SU-DHL-6 (cell line): ENCODE measurements at regions not wholly inside any gene's neighbourhood (a gene's known extent, or its start where the extent isn't known, plus 50 kb on each side); places are given as distances from the start of the nearest gene placed in this dataset.

Experiments used
- H2AFZ ChIP-seq: fragments of 200-600 bp; sonication (generic); 2 replicates; pipeline ENCODE4 v1.6.1; 2014; ENCODE audit warnings: low read depth, mild to moderate bottlenecking, moderate library complexity, mixed read lengths, antibody characterized with exemption, low read length; ENCODE audit not compliant: severe bottlenecking
- H3F3A ChIP-seq: fragments of 200-600 bp; shearing (Covaris generic); 2 replicates; pipeline ENCODE4 v1.6.0; 2016; ENCODE audit warnings: antibody characterized with exemption, mild to moderate bottlenecking; ENCODE audit not compliant: insufficient read depth
- H3K27ac ChIP-seq: fragments of 200-600 bp; sonication (generic); 2 replicates; pipeline ENCODE4 v1.5.1; 2016; ENCODE audit warnings: low read depth, mild to moderate bottlenecking, low read length, moderate library complexity, mixed read lengths
- H3K27me3 ChIP-seq: fragments of 200-600 bp; sonication (generic), shearing (Covaris generic); 2 replicates; pipeline ENCODE4 v1.6.0; 2014; ENCODE audit warnings: mild to moderate bottlenecking, low read length
- H3K36me3 ChIP-seq: fragments of 200-600 bp; sonication (generic); 2 replicates; pipeline ENCODE4 v1.6.1; 2014; ENCODE audit warnings: mild to moderate bottlenecking, low read length, mixed read lengths
- H3K4me2 ChIP-seq: fragments of 300-600, 200-600 bp; shearing (Covaris generic), sonication (generic); 2 replicates; pipeline ENCODE4 v1.6.0; 2014; ENCODE audit warnings: low read length, low read depth, mild to moderate bottlenecking; ENCODE audit not compliant: poor library complexity, severe bottlenecking
- H3K4me3 ChIP-seq: fragments of 200-600 bp; sonication (generic); 2 replicates; pipeline ENCODE4 v1.5.1; 2014; ENCODE audit warnings: antibody characterized with exemption, low read length, mild to moderate bottlenecking, mixed read lengths; ENCODE audit not compliant: insufficient read depth, poor library complexity, severe bottlenecking
- H3K79me2 ChIP-seq: fragments of 200-600 bp; sonication (generic); 2 replicates; pipeline ENCODE4 v1.6.1; 2014; ENCODE audit warnings: mild to moderate bottlenecking, low read length, moderate library complexity; ENCODE audit not compliant: insufficient read depth
- H3K9ac ChIP-seq: fragments of 200-600 bp; sonication (generic); 2 replicates; pipeline ENCODE4 v1.7.0; 2014; ENCODE audit warnings: mild to moderate bottlenecking, low read length
- H3K9me2 ChIP-seq: fragments of 200-600 bp; sonication (generic); replicated peaks from 2 replicates; pipeline ENCODE4 v1.6.1; 2014; ENCODE audit warnings: low read length; ENCODE audit not compliant: insufficient read depth
- H3K9me3 ChIP-seq: fragments of 200-600 bp; sonication (generic); 2 replicates; pipeline ENCODE4 v1.6.1; 2014; ENCODE audit warnings: low read length, mixed read lengths; ENCODE audit not compliant: insufficient read depth
- H4K20me1 ChIP-seq: fragments of 200-600 bp; sonication (generic); 2 replicates; pipeline ENCODE4 v1.6.1; 2014; ENCODE audit warnings: low read depth, mild to moderate bottlenecking, antibody characterized with exemption, low read length, moderate library complexity, mixed read lengths
- EZH2phosphoT487 ChIP-seq: fragments of 200-600 bp; sonication (generic), shearing (Covaris generic); conservative IDR thresholded peaks from 2 replicates; pipeline ENCODE4 v1.6.1; 2018; ENCODE audit warnings: mild to moderate bottlenecking, antibody characterized with exemption, low read length, moderate library complexity, mixed read lengths
- TF ChIP-seq, protein P1 (sequence below): fragments of 200-600 bp; sonication (generic); IDR thresholded peaks from one replicate; pipeline ENCODE4 v1.5.1; 2017; ENCODE audit warnings: antibody characterized with exemption, mild to moderate bottlenecking, low read length, moderate library complexity; ENCODE audit not compliant: insufficient read depth, poor library complexity, severe bottlenecking

- no peak overlapping the region for H2AFZ ChIP-seq
- H3F3A ChIP-seq, result no peaks in the 10 kb centered on the region
- no peaks in the 10 kb centered on the region for H3K9me3 ChIP-seq
- TF ChIP-seq EZH2phosphoT487, result no peak
- TF ChIP-seq, protein P1, sequence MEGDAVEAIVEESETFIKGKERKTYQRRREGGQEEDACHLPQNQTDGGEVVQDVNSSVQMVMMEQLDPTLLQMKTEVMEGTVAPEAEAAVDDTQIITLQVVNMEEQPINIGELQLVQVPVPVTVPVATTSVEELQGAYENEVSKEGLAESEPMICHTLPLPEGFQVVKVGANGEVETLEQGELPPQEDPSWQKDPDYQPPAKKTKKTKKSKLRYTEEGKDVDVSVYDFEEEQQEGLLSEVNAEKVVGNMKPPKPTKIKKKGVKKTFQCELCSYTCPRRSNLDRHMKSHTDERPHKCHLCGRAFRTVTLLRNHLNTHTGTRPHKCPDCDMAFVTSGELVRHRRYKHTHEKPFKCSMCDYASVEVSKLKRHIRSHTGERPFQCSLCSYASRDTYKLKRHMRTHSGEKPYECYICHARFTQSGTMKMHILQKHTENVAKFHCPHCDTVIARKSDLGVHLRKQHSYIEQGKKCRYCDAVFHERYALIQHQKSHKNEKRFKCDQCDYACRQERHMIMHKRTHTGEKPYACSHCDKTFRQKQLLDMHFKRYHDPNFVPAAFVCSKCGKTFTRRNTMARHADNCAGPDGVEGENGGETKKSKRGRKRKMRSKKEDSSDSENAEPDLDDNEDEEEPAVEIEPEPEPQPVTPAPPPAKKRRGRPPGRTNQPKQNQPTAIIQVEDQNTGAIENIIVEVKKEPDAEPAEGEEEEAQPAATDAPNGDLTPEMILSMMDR, result no peak
- no peaks in the 10 kb centered on the region for H3K79me2 ChIP-seq
- H3K9me2 ChIP-seq, result no peaks in the 10 kb centered on the region
- no peak overlapping the region for H3K4me2 ChIP-seq
- H3K4me3 ChIP-seq, result no peak overlapping the region
- H4K20me1 ChIP-seq, result no peaks in the 10 kb centered on the region
- no peaks in the 10 kb centered on the region for H3K36me3 ChIP-seq
- H3K9ac ChIP-seq, result no peak overlapping the region
- H3K27me3 ChIP-seq, result no peaks in the 10 kb centered on the region
- H3K27ac ChIP-seq, result no peak overlapping the region
Observed at GRCh38 chr16:55056585-55057401, 126.1 kb downstream of the IRX5 start.

DNA sequence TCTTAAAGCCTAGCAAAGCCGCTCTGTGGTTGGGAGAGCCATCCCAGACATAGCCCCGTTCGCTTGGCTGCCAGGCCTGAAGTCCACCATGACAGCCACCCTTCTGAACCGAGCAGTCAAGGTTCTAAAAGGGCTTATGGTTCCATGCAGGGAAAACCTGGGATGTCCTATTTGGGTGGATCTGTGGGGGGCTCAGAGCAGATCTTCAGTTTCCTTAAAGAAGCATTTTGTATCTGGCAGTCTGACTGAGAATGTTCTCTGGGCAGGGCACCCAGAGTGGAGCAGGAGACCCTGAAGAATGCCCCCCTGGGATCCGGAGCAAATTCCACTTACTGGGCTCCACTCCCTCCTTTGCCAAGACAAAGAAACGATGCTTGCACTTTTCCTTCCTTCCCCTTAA is 127.2 kb downstream of the IRX5 start:
- no peak overlapping the region for H3K27ac ChIP-seq
- TF ChIP-seq EZH2phosphoT487, result no peak
- TF ChIP-seq, protein P1, result no peak

DNA sequence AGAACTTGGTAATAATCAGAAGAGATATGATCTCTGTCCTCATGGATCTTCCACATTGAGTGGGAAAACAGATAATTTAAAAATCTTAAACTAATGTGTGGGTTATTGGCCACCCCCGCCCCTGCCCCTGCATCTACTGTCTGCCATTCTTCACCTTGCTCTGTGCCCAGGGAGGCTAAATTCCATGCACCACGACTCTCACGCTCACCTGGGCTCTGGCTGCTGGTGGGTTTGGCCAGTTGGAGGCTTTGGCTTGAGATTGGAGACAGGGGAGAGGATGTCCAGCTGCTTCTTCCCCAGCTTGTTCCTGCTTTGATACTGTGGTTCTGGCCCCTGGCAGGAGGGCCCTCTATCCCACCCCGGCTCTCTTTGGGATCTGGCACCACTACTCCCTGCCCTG is 127.9 kb downstream of the IRX5 start:
- no peaks in the 10 kb centered on the region for H4K20me1 ChIP-seq
- no peaks in the 10 kb centered on the region for H3K9me3 ChIP-seq
- no peak overlapping the region for H3K9ac ChIP-seq
- TF ChIP-seq, protein P1, result no peak
- TF ChIP-seq EZH2phosphoT487, result no peak
- no peak overlapping the region for H3K27ac ChIP-seq
- no peak overlapping the region for H3K4me2 ChIP-seq
- no peaks in the 10 kb centered on the region for H3K27me3 ChIP-seq
- H3K36me3 ChIP-seq, result no peaks in the 10 kb centered on the region
- H2AFZ ChIP-seq, result no peak overlapping the region
- no peaks in the 10 kb centered on the region for H3K79me2 ChIP-seq
- no peaks in the 10 kb centered on the region for H3F3A ChIP-seq
- no peaks in the 10 kb centered on the region for H3K9me2 ChIP-seq
- no peak overlapping the region for H3K4me3 ChIP-seq

More for the DNA sequence above, 127.2 kb downstream of the IRX5 start:
- Histone ChIP-seq H3K36me3 (no peaks in the 10 kb centered on the region), H3F3A (no peaks in the 10 kb centered on the region), H3K27me3 (no peaks in the 10 kb centered on the region), H3K9ac (no peak overlapping the region), H4K20me1 (no peaks in the 10 kb centered on the region), H3K9me3 (no peaks in the 10 kb centered on the region), H3K79me2 (no peaks in the 10 kb centered on the region), H3K4me3 (no peak overlapping the region), H2AFZ (no peak overlapping the region), H3K9me2 (no peaks in the 10 kb centered on the region), H3K4me2 (no peak overlapping the region)
